GM18517 (cell line): ENCODE measurements at regions not wholly inside any gene's neighbourhood (a gene's known extent, or its start where the extent isn't known, plus 50 kb on each side); places are given as distances from the start of the nearest gene placed in this dataset.

ENCODE experiments used
- ATAC-seq: cut with Tn5 transposase; IDR thresholded peaks from one replicate; pipeline ENCODE4 v1.9.1; 2021; ENCODE audit warnings: mild to moderate bottlenecking, moderate library complexity; ENCODE audit not compliant: unreplicated experiment

DNA sequence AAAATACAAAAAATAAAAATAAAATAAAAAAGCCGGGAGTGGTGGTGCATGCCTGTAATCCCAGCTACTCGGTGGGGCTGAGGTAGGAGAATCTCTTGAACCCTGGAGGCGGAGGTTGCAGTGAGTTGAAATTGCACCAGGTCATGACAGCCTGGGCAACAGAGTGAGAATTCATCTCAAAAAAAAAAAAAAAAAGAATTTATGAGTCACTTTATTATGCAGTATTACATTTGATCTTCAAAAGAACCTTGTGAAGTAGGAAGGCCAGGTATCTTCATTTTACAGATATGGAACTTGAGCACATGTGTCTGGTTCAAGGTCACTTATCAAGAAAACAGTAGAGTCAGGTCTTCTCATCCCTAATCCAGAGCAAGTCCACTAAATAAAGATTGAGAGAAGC, 459.4 kb upstream of the HNRNPA3 start:
- no peak for ATAC-seq

DNA sequence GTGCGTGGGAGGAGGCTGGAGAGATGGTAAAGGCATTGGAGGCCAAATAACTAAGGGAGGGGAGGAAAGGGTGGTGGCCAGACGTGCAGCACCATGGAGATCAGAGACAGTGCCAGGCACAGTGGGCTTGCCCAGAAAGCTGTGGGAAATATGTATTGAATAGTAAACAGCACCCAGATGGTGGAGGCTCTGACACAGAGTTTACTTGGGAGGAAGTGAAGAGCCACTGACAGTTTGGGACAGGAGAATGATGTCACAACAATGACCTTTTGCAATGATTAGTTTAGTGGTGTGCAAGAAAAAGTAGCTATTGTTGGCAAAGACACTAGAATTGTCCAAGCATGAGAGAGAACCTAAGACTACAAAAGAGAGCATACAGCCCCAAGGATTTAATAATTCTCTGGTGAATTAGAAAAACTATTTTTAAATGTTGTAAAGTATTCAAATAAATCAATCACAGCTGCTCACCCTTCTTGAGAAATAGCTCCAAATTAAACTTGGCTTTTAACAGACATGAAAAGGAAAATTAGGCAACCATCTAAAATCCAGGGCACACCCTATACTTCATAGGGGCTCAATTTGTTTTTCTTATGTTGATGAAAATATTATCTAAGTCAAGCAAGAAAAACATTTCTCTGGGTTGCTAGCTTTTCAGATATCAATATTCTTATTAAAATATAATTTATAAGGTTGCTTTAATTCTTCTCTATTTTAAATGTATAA, 458.7 kb upstream of the HNRNPA3 start:
- no peak for ATAC-seq

DNA sequence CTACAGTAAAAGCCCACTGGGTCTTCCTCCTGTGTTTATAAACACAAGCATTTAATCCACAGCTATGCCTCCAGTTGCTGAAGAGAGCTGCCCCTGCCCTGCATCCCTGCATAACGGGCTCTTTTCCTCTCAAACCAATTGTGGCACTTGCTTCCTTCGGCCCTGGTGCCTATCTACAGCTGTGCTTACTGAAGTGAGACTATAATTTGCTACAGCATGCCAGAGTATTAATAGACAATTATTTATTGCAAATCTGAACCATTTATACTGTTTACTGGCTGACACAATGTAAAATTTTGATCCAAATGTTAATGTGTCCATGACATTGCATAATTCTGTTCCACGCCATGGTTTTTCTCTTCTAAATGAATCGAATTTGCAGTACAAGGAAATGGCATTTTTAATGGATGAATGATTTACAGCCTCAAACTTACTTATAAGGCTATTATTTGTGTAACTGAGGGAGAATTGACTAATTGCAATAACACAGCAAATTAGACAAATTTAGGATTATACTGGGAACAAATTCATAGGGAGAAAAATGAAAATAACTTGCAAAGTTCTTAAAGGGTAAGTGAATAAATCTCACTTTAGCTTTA, 457.0 kb upstream of the HNRNPA3 start:
- ATAC-seq, result no peak

DNA sequence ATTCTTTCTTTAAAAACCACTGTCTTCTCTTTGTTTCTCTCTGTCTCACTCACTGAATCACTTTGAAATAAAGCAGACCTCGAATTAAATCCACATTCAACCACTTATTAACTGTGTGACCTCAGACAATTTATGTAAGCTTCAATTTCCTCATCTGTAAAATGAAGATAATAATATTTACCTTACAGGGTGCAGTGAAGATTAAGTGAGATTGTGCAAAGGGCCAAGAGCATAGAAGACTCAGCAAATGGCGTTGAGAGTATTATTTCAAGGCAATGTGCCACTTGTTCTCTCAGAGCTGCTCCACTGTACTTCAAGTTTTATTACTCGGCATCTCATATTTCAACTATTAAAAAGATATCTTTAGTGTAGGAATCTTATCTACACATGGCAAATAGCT, 454.2 kb upstream of the HNRNPA3 start:
- no peak for ATAC-seq

DNA sequence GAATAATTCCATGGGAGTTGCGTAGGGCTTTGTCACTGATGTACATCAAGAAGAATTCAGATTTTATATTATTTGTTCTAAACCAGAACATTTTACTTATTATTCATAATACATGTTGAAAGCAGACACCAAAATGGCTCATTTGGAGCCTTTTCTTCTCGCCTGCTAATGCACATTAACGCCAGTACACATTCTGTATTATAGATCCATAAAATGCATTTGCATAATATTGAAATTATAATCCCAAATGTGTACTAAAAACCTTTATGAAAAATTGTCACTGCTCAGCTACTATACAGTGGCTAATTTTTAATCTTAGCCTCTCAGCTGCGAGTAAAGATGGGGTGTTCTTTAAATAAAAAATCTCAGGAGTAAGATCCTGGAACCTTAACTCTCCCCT, 452.2 kb upstream of the HNRNPA3 start:
- no peak for ATAC-seq

DNA sequence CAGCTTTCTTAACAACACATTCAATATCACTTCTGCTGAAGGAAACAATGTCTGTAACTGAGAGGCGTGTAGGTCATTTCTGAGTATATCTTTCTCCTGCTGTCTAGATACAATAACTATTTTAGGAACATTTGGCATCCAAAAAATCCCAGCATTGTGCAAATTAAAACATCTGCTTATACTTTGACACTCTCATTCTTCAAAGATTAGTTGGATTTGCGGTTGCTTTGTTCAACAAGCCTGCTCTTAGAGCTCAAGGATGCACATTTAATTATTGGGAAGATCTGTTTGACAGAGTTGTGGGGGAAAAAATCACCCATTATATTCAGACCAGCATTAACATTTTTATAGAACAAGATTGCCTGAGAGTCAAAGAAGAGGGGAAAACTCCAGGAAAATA, 449.5 kb upstream of the HNRNPA3 start:
- no peak for ATAC-seq

DNA sequence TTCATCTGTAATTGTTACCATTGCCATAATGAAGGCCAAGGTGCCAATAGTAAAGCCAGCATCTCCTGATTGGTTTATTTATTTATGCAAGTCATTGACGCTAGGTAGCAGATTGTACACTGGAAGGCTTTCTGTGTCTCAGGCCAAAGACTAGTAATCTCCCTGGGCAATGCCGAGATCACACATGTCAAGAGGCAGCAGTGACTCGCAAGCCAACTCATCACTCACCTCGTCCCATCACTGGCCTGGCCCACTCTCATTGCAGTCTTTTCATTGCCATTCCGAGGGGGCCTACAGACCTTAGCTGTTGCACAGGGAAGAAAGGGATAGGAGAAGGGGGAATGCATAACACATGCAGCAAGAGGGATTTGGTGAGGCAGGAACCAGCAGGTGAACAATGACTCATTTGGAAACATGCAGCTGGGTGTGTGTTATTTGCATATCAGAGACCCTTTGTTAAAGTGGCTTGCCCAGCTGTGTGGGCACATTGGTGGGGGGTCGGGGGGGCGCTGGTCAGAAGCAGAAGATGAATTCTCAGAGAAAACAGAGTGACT, 448.7 kb upstream of the HNRNPA3 start:
- ATAC-seq, result peak; percentile 64

DNA sequence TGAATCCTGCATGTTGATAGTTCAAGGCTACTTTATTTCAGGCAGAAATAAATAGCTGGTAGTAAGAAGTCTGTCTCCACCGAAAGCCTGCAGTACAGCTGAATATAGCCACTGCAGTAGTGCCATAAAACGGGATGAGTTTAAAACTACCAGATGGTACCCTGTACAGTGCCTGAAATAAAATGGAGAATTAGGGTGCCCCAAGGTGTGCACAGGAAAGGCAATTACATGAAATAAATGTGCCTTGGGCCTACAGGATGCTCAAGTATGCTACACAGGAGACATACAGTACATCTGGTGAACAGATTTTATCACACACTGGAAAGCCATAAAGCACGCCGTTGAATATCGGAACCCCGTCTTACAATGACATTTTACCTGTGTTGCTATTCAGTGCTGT, 447.7 kb upstream of the HNRNPA3 start:
- no peak for ATAC-seq

DNA sequence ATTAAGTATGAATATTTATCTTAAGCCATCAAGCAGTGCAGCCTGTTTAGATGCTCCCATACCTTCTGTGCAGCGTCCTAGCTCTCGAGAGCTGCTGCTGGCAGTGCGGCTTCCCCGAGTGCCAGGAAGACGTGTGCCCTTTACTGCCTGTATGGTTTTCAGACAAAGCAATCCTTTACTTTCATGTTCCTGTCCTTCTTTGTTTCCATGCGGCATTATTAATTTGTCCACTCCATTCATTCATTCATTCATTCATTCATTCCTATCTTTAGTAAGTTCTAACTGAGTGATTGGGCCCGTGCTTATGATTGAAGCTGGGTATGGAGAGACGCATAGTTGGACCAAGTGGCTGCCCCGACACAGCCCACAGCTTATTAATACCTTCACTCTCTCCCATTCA, 446.6 kb upstream of the HNRNPA3 start:
- no peak for ATAC-seq

DNA sequence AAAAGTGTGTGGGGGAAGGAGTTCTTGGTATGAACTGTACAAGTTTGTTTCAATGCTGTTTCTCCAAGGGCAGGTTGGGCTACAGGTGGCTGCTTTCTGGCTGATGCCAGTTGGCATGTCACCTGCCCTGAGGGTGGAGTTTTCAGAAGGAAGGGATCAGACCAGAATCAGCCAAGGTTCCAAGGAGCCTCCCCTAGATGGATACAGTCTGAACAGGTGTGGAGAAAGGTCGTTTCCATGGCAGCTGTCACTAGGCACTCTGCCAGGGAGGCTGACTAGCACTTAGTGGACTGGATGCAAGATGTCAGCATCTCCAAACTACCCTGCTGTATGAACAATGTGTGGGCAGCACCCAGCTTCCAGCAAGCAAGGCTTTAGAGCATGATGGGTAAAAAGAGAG, 444.4 kb upstream of the HNRNPA3 start:
- ATAC-seq, result no peak

DNA sequence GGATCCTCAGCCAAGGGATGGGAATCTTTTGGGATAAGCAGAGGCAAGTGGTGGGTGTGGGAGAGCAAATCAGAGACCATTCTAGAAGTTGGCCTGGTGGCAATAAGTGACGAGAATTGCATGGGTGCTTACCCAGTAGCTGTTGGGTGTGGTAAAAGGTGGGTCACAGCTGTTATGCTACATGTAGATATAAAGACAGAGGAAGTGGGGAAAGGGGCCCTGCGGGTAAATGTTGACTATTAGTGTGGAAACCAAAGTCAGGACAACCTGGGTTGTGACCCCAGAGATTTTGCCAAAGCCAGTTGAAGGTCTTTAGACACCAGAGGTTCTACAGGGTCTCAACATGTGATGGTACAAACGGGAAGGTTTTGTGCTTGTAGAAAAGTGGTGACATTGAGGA, 443.6 kb upstream of the HNRNPA3 start:
- ATAC-seq, result no peak

DNA sequence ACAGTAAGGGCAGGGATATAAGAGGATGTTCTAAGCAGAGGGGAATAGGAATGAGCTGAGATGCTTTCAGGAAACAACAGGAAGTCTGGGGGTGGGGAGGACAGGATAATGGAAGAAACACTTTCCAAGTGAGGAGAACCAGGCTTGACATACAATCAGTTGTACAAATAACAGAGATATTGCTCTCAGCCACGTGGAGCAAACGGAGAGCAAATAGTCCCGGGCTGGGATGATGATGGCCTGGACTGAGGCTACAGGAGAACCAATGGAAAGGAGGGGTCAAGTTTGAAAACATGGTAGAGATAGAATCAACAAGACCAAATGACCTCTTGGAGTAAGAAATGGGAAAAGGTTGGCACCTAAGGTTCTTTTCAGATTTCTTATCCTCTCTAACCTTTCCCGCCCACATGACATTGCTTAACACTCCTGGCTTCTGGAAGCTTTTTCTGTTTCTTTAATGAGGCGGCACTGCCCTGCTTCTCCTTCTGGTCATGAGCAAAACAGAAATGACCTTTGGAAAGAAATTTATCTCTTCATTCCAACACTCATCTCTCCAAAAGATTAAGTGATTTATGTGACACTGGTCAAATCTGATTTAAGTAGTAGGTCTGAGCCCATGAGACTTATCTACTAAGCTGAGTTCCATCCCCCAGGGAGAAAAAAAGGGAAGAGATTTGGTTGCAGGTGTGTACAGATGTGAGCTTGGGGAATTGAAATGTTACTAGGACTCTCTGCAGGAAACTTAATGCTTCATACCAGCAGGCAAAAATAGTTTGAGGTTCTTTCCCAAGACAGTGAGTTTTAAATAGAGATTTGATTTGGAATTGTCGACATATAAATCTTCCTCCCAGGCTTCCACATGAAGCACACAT, 442.9 kb upstream of the HNRNPA3 start:
- no peak for ATAC-seq

DNA sequence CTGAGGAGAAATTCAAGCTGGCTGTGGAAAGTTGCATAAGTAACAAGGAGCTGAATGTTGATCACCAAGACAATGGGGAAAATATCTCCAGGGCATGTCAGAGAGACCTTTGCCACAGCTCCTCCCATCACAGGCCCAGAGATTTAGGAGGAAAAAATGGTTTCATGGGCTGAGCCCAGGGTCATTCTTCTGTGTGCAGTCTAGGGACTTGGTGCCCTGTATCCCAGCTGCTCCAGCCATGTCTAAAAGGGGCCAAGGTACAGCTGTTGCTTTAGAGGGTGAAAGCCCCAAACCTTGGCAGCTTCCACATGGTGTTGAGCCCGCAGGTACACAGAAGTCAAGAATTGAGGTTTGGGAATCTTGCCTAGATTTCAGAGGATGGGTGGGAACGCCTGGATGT, 439.8 kb upstream of the HNRNPA3 start:
- ATAC-seq, result no peak

DNA sequence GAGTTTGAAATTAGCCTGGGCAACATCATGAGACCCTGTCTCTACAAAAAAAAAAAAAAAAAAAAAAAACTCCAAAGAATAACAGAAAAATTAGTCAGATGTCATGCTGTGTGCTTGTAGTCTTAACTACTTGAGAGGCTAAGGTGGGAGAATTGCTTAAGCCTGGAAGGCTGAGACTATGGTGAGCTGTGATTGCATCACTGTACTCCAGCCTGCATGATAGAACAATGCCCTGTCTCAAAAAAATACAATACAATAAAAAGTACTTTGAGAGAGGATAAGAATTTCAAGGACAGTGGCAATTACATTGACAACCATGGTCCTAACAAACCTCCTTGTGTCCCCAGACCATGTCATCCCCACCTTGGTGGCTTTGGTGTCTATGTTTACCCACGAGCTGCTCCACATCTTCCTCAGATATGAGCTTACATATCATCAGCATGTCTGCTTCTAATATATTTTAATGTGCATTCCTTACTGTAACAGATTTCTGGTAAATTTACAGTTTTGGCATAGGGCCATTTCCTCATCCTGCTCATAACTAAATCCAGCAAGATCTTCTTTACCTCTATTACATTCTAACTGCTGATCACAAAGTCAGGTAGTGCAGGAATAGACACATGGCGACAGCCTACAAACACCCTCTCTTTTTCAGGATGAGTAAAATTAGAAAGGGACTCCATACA, 437.7 kb upstream of the HNRNPA3 start:
- ATAC-seq, result no peak

DNA sequence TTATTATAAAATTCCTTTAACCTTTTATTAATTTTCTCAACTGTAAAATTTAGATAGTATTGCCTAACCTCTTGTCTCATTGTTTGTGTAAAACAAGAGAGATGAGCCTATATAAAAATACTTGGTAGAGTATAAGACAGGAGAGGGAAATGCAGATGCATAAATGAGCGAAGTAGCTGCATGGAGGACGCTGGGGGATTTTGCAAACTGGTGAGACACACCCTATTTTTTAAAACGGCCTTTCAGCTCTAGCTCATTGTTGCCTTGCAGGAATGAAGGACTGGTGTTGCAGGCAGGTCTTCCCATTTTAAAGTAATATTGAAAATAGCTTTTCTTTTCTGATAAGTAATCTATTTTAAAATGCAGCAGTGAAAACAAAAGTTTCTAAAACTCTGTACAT, 435.3 kb upstream of the HNRNPA3 start:
- no peak for ATAC-seq

DNA sequence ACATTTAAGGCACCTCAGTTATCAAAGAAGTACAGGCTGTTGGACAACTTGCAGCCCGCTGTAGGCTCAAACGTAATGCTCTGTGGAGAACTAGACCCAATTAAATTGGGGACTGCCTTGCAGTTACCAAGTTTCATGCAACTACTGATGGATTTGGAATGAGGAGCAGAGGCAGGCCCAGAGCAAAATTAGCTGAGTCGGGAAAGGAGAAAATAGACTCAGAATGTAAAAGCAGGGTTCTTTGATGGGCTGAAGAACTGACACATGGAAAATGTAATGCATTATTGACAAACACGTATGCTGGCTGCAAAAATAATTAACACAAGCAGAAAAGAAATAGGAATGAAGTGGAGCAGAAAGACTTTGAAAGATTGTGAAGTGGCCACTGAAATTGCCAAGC, 432.7 kb upstream of the HNRNPA3 start:
- ATAC-seq, result no peak

DNA sequence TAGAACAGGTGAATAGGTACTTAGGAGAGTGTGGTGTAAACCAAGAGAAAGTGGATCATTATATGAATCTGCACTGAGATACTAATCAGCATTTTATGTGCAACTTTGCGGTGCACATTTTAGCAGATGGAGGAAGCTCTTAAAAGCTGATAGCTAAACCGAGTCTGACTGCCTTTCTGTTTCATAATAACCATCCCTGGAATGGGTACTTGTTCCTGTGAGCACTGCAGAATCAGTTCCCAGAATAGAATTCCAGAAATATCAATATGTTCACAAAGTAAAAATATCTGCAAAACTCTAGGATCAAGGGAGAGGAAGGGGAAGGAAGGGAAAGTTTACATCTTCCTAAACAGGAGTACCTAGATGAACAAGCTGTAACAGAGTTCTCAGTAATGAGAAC, 432.2 kb upstream of the HNRNPA3 start:
- no peak for ATAC-seq

DNA sequence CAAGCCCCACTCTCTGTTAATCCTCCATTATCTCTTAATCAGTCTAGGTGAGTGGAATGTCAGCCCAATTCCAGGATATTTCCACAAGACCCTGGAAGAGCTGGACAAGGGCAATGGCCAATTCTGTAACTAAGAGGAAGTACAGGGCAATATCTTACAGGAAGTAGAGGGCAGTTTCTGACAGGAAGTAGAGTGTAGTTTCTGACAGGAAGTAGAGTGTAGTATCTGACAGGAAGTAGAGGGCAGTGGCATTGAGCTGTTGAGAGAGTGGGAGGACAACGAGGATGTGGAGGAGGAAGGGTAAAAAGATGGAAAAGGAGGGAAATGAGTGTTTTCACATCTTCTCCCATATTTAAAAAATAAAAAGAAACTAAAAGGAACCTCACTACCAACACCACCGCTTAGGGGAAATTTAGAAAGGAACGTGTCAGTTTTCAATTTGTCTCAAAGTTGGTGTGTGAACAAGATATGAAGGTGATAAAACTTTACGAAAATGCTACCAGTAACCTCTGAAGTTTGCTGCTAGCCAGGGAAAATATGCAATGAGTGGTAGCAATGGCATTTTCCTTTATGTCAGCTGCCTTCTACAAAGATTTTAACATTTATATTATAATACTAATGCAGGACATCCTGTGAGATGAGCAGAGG, 430.9 kb upstream of the HNRNPA3 start:
- no peak for ATAC-seq

DNA sequence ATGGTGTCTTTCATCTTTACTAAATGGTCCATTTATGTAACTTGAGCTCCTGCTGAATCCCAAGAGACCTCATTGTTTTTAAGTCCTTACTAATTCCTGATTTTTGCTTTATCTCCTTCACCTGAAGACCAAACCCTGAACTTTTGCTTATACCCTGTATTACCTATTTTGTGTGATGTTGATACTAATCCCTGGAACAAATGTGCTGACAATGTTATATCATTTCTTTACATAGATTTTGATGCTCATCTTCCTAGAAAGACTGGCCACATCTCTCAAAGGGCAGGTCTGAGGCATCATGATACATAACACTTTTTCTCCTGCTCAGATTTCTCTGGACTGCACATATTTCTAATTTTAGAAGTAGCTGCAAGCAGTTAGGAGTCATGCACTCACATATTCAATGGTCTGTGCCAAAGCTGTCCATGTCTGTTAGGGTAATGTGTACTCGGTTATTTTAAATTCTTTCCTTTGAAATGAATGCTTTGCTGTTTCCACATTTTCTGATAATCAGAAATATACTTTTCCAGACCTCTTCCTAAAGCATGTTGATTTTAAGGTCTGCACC, 427.9 kb upstream of the HNRNPA3 start:
- ATAC-seq, result no peak

DNA sequence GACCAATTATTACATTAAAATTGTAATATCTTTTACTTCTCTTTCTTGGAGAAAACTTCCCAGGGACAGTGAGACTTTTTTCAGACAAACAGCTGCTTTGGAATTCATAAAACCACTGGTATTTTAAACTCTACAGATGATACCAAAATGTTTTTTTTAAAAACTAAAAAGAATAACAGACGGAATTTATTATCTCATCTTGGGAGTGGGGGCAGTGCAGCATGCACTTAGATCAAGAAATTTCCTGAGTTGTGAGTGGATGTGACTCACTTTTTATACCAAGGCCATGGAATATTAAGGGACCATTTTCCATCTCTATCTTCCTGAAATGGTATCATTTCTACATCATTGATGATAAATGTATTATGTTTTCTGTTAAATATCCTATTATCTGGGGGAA, 422.8 kb upstream of the HNRNPA3 start:
- ATAC-seq, result no peak
